DMS 273 (cell line): ENCODE measurements at regions not wholly inside any gene's neighbourhood (a gene's known extent, or its start where the extent isn't known, plus 50 kb on each side); places are given as distances from the start of the nearest gene placed in this dataset.
"Not testable (repeated sequence)": the region's sequence is repeated elsewhere in the genome, so short reads cannot be mapped to it uniquely, and the experiment has no call there.

ENCODE experiments used
- DNase-seq: peaks from one replicate; lab custom pipeline; 2025; ENCODE audit not compliant: unreplicated experiment; lab: John Stamatoyannopoulos, UW

DNA sequence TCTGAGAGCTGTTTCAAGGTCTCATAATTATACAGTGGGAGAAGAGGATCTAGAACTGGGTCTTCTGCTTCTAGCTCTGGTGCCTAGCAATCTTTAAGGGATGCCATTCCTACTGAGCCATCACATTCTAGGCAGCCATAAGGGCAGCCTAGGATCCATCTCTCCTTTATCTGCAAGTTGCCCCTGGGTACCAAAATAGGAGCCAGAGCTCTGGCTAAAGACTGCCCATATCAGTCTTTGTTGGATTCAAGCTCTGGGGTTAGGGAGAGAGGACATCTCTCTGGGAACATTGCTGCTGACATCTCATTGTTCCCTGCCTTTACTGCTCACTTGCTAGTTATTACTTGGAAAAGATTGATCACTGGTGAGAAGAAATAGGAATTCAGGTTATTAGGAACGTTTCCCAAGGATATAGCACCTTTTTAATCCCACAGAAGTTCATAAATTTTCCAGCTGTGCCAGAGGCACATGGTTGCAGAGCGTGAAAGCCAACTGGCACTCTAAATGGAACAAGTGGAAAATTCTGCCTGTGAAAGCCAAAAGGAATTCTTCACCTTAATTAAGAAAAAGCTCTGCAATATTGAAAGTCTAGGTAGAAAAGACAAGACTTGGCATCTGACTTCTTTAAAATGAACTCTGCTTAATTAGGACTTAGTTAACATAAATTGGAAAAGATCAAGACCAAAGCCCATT lies 102.2 kb downstream of the CDC42EP3 start:
- no peak for DNase-seq

DNA sequence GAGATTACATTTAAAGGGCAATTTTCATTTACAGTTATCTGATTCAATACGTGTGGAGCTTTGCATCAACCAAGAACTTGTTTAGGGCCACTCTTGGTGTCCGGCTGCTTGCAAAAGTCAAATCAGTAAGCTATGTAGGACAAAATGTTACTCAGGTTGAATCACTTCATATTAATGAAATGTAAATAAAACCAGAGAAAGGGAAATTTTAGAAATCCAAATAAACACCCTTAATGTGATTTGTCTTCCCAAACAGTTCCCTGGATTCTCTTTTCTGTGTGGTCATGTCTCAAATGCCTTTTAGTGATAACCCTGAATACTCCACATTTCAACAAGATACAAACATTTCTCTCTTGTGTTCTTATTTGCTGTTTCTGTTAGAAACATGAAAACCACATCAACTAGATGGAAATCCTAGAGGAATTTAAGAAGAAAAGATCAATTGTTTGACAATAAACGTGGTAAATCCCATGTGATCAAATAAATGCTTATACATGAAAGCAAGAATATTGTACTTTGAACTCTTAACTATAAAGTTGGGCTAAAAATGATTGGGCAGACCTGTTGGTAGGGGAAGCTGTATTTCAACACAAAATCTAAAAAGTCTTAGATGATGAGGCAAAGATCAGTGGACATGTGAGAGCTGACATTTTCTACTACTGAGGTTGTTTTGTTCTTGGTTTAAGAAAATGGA lies 101.3 kb downstream of the CDC42EP3 start:
- DNase-seq: no peak

DNA sequence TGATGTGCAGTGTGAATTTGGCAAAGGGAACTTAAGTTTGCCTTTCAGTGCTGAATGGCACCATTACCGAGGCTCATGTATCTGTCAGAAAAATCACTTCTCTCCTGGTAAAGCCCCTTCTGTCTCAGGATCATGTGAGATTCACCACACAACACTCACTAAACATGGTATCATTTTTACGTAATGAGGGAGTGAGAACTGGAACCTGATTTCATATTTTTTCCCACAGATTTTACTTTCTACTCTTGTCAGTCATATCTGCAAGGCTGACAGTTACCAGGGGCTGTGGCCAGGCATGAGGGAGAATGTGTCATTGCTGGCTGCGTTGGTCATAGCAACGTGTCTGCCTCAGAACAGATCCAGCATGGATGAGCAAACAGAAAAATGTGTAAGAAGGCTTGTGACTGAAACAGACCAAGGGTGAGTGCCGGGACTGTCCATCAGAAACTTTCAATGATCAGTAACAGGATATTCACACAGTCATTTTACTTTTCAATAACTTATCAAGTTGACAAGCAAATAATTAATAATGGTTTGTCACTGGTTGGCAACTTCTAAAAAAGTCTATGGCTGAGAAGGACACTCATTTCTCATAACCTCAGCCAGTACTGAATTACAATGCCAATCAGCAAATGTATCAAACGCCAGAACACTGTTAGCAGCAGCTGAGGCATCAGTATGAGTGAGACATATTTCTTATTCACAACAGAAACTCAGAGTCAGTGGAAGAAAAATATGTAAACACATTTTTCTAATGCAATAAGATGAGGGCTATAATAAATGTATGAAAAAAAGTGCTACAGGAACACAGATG lies 100.5 kb downstream of the CDC42EP3 start:
- DNase-seq: no peak

GRCh38 chr2:37571587-37572136 lies 99.8 kb downstream of the CDC42EP3 start:
- DNase-seq: no peak

- DNase-seq: no peak
Measured at GRCh38 chr2:37573451-37574388, 97.7 kb downstream of the CDC42EP3 start.

DNA sequence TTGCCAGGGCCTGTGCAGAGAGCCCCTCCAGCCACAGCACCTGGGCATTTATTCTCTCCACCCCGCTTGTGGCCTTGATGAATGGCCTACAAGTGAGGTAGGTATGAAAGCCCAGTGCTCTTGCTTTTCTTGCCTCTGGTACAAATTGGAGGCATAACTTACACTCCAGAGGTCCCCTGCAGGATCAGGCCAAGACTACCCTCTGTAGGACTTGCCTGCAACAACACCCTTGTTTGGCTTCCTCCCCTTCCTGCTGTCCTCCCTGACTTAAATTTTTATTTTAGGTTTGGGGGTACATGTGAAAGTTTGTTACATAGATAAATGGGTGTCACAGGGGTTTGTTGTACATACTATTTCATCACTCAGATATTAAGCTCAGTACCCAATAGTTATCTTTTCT lies 95.7 kb downstream of the CDC42EP3 start:
- DNase-seq: no peak

DNA sequence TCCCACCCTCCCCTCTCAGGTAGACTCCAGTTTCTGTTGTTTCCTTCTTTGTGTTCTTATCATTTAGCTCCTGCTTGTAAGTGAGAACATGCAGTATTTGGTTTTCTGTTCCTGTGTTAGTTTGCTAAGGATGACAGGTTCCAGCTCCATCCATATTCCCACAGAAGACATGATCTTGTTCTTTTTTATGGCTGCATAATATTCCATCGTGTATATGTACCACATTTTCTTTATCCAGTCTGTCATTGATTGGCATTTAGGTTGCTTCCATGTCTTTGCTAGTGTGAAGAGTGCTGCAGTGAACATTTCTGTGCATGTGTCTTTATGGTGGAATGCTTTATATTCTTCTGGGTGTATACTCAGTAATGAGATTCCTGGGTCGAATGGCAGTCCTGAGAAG lies 95.2 kb downstream of the CDC42EP3 start:
- not testable (repeated sequence) for DNase-seq

GRCh38 chr2:37576831-37577230 lies 94.6 kb downstream of the CDC42EP3 start:
- no peak for DNase-seq

DNA sequence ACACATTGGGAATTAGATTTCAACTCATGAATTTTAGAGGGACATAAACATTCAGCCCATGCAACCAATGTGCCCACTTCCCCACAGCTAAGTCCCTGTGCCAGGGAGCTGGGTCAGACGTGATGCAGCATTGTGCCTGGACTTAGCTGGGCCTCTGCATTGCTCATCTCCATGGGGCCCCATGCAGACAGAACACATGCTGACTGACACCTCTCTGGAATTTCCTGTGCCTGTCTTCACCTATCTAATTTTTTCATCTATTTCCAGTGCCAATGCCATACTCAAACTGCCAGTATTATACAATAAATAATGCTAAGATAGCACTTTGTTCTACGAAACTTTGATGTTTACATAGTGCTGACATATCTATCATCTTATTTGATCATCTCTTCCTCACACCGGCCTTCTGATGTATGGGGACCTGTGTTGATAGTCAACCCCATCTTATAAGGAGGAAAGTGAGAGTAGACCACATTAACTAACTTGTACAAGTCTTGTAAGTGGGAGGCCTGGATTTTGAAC lies 92.2 kb downstream of the CDC42EP3 start:
- DNase-seq: no peak

DNA sequence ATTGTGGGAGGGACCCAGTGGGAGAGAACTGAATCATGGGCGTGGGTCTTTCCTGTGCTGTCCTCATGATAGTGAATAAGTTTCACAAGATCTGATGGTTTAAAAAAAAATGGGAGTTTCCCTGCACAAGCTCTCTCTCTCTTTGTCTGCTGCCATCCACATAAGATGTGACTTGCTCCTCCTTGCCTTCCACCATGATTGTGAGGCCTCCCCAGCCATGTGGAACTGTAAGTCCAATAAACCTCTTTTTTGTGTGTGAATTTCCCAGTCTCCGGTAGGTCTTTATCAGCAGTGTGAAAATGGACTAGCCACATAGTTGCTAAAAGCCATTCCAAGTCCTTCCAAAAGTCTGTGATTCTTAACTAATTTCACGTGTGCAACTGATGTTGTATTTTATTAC lies 91.5 kb downstream of the CDC42EP3 start:
- DNase-seq: not testable (repeated sequence)

DNA sequence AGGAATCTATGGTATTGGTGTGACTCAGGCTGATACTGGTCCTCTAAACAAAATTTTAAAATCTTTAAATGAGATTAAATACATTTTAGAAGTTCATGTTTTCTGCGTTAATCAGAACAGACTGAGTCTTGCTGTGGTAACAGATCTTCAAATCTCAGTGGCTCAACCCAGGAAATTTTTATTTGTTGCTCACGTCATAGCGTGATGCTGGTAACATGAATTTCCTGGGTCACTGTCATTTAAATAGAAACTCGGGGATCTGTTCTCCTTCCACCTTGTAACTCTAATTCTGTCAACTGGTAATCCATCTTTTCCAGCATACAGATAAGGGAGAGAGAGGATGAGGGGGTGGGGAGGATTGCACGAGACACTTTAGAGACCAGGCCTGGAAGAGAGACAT lies 90.0 kb downstream of the CDC42EP3 start:
- no peak for DNase-seq

DNA sequence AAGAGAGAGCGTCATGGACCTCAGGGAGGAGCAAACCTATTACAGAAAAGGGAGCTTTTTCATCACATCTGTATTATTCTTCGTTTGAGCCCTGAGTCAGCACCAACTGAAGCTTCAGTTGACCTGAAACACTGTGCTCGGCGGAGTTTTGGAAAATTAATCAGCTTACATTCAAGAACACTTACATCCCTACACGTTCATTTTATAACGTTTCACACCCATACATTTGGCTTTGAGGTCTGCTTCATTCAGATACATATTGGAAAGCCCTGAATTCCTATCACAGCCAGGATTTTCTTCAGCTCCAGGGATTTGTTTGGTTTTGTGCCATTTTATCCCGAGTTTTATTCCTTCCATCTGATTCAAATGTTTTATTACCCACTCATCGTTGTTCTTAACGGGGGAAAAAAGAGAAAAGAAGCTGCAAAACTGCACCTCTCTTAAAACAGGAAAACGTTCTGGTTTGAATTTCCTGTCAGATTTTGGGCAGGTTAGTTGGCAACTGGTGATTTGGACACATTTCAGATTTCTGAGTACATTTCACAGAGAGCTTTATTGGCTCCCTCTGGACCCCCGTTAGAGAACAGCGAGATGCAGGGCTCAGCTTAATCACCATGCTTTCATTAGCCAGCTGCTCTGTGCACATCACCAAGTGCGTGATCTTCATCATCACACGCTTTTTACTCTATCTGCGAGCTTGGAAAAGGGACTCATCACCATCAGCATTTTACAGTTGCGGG lies 88.8 kb downstream of the CDC42EP3 start:
- DNase-seq: no peak

GRCh38 chr2:37583402-37583801 lies 88.0 kb downstream of the CDC42EP3 start:
- DNase-seq: no peak

DNA sequence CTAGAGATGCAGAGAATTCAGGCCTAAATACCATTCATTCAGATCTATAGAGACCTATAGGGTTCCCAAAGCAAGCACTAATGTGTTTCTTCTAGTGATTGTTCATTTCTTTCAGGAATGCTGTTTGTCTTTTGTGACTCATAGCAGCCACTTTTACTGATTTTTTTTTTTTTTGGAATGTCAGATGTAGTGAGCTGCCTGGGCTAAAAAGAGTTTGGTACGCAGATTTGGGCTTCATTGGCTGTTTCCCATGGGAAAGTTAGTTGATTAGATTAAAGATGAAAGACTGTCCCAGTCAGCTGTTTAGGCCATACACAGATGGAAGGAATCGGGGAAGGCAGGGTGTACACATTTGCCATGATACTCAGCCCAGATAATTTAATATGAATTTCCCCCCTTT lies 87.6 kb downstream of the CDC42EP3 start:
- no peak for DNase-seq

GRCh38 chr2:37585295-37585908 lies 86.0 kb downstream of the CDC42EP3 start:
- peak; percentile 37 for DNase-seq

GRCh38 chr2:37585982-37586621 lies 85.3 kb downstream of the CDC42EP3 start:
- no peak for DNase-seq

DNA sequence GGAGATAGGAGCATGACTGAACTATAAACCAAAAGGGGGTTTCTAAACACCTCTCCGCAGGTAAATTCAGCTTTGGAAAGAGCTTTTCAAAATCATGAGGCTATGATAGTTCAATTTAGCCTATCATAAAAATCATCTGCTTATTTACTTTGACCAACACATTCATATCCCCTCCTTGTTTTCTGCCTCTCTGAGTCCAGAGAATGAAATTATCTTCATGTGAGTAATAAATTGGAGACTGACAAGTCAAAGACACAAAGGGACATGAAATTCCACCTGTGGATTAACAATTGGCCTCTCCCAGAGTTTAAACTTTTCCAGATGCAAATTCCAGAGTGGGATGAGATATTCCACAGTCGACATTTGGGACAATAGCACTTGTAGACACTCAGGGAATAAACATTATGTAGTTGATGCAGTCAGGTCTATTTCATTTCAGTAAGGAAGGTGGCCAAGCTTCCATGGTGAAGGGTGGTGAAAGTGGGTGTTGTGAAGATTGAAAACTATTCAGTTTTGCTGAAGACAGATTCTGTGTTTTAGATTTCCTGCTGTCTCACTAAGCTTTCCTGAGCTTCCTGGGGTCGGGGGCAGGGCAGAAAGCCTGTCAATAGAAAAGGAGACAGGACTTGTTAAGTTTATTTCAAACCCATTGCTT lies 84.7 kb downstream of the CDC42EP3 start:
- DNase-seq: no peak

DNA sequence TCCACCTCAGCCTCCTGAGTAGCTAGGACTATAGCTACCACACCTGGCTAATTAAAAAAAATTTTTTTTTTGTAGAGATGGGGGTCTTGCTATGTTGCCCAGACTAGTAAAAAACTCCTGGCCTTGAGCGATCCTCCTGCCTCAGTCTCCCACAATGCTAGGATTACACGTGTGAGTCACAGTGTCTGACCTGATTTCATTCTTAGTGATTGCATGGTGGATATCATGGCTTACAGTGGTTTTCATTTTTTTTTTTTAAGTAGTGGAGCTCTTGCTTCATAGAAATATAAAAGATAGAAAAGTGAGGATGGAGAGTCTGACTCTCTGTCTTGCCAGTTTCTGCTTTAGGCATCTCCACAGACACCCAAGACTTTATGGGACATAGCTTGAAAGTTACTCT lies 83.6 kb downstream of the CDC42EP3 start:
- DNase-seq: no peak
